PC-3 (cell line): ENCODE measurements at regions not wholly inside any gene's neighbourhood (a gene's known extent, or its start where the extent isn't known, plus 50 kb on each side); places are given as distances from the start of the nearest gene placed in this dataset.

ENCODE experiments used
- EZH2 ChIP-seq: fragments of 300-600 bp; sonication (generic); IDR thresholded peaks from one replicate; pipeline ENCODE4 v1.6.1; 2017; ENCODE audit warnings: antibody characterized with exemption, mild to moderate bottlenecking, low read length; ENCODE audit not compliant: unreplicated experiment
- EZH2phosphoT487 ChIP-seq: fragments of 300-600 bp; sonication (generic); IDR thresholded peaks from 2 replicates; pipeline ENCODE4 v1.6.1; 2018; ENCODE audit warnings: mild to moderate bottlenecking, antibody characterized with exemption, low read length, borderline replicate concordance
- TF ChIP-seq, protein P1 (sequence below): fragments of 300-600 bp; sonication (generic); conservative IDR thresholded peaks from 2 replicates; pipeline ENCODE4 v1.5.1; 2017; ENCODE audit warnings: antibody characterized with exemption, low read depth, mild to moderate bottlenecking, low read length

DNA sequence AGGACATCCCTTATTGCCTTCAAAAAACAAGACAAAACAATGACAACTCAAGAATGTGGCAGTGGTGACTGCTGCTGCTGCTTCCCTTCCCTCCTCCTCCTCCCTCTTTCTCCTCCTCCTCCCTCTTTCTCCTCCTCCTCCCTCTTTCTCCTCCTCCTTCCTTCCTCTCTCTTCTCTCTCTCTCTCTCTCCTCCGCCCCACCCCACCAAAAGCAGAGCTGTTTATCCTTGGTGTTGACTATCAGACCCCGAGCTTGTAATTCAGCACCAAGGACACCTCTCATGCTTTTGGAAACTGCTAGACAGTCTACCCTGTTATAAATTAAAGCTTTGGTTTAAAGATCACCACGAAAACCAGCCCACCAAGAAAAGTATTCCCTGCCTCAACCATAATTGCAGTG, 72.4 kb upstream of the IFNAR2 start:
- TF ChIP-seq, protein P1, sequence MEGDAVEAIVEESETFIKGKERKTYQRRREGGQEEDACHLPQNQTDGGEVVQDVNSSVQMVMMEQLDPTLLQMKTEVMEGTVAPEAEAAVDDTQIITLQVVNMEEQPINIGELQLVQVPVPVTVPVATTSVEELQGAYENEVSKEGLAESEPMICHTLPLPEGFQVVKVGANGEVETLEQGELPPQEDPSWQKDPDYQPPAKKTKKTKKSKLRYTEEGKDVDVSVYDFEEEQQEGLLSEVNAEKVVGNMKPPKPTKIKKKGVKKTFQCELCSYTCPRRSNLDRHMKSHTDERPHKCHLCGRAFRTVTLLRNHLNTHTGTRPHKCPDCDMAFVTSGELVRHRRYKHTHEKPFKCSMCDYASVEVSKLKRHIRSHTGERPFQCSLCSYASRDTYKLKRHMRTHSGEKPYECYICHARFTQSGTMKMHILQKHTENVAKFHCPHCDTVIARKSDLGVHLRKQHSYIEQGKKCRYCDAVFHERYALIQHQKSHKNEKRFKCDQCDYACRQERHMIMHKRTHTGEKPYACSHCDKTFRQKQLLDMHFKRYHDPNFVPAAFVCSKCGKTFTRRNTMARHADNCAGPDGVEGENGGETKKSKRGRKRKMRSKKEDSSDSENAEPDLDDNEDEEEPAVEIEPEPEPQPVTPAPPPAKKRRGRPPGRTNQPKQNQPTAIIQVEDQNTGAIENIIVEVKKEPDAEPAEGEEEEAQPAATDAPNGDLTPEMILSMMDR = no peak
- TF ChIP-seq EZH2phosphoT487 = no peak
- no peak for TF ChIP-seq EZH2
